ENCODE measurements at regions not wholly inside any gene's neighbourhood (a gene's known extent, or its start where the extent isn't known, plus 50 kb on each side); places are given as distances from the start of the nearest gene placed in this dataset.

GRCh38 chrX:125694171-125694570 lies 374.5 kb downstream of the TEX13C start:
- no peak for DNase-seq (ENCODE audit: low read depth)
- no peak overlapping the region for H3K4me3 ChIP-seq (ENCODE audit: low read depth, low read length)
- TF ChIP-seq, protein P1, sequence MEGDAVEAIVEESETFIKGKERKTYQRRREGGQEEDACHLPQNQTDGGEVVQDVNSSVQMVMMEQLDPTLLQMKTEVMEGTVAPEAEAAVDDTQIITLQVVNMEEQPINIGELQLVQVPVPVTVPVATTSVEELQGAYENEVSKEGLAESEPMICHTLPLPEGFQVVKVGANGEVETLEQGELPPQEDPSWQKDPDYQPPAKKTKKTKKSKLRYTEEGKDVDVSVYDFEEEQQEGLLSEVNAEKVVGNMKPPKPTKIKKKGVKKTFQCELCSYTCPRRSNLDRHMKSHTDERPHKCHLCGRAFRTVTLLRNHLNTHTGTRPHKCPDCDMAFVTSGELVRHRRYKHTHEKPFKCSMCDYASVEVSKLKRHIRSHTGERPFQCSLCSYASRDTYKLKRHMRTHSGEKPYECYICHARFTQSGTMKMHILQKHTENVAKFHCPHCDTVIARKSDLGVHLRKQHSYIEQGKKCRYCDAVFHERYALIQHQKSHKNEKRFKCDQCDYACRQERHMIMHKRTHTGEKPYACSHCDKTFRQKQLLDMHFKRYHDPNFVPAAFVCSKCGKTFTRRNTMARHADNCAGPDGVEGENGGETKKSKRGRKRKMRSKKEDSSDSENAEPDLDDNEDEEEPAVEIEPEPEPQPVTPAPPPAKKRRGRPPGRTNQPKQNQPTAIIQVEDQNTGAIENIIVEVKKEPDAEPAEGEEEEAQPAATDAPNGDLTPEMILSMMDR (IDR thresholded peaks at IDR 0.05; ENCODE audit: insufficient read depth, low read length), result no peak

GRCh38 chrX:125709074-125709473 lies 389.4 kb downstream of the TEX13C start:
- no peak overlapping the region for H3K4me3 ChIP-seq (ENCODE audit: low read depth, low read length)
- no peak for DNase-seq (ENCODE audit: low read depth)
- TF ChIP-seq, protein P1 (IDR thresholded peaks at IDR 0.05; ENCODE audit: insufficient read depth, low read length), result no peak

DNA sequence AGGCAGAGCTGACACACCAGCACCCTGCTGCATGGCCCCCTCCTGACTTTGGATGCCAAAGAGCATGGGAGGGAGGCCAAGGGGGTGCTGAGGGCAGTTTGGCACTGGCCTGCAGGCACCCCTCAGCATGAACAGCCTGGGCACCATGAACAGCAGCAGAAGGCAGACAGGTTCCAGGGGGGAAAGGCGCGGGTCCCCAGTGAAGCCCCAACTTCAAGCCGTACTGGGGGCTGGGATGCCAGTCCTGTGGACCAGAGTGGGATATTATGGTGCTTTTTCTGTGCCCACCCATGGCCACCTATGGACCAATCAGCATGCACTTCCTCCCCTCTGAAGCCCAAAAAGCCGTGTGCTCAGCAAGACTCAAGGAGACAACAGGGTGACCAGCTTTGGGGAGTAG lies 389.9 kb downstream of the TEX13C start:
- no peak for DNase-seq (ENCODE audit: low read depth)
- H3K4me3 ChIP-seq (ENCODE audit: low read depth, low read length), result no peak overlapping the region
- TF ChIP-seq, protein P1 (IDR thresholded peaks at IDR 0.05; ENCODE audit: insufficient read depth, low read length), result no peak

DNA sequence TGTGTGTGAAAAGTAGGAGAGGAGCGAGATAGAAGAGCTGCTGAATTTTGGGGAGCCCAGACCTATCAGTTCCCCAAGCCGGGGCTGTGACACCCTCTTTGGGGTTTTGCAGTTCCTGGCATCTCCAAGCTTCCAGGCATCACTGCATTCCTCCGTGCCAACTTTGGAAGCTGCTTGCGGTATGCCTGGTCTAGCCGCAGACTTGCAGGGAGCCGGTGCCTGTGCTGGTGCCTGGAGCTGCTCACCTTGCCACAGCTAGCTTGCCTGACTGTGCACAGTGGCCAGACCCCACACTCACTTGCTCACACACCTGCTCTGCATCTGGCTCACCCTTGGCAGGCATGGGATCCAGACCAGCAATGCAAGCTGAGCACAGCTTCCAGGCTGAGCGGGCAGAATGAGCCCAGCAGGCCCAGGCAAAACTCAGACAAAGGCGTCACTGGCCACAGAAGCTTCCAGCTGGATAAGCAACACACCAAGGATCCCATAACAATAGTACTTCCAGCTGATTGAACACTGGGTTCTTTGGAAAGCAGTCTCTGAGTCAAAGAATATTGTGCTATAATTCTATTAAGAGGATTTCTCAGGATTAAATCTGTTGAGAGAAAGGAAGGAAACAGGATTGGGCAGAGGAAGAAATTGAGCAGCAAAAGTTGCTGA lies 390.9 kb downstream of the TEX13C start:
- no peak for DNase-seq (ENCODE audit: low read depth)
- no peak overlapping the region for H3K4me3 ChIP-seq (ENCODE audit: low read depth, low read length)
- TF ChIP-seq, protein P1 (IDR thresholded peaks at IDR 0.05; ENCODE audit: insufficient read depth, low read length), result no peak

GRCh38 chrX:125711103-125711502 lies 391.4 kb downstream of the TEX13C start:
- no peak overlapping the region for H3K4me3 ChIP-seq (ENCODE audit: low read depth, low read length)
- DNase-seq (ENCODE audit: low read depth), result no peak
- TF ChIP-seq, protein P1 (IDR thresholded peaks at IDR 0.05; ENCODE audit: insufficient read depth, low read length), result no peak

- no peak for DNase-seq (ENCODE audit: low read depth)
- no peak overlapping the region for H3K4me3 ChIP-seq (ENCODE audit: low read depth, low read length)
- TF ChIP-seq, protein P1 (IDR thresholded peaks at IDR 0.05; ENCODE audit: insufficient read depth, low read length), result no peak
Observed at GRCh38 chrX:125713633-125714032, 394.0 kb downstream of the TEX13C start.

- no peak overlapping the region for H3K4me3 ChIP-seq (ENCODE audit: low read depth, low read length)
- TF ChIP-seq, protein P1 (IDR thresholded peaks at IDR 0.05; ENCODE audit: insufficient read depth, low read length), result no peak
- no peak for DNase-seq (ENCODE audit: low read depth)
Observed at GRCh38 chrX:125727117-125727516, 407.4 kb downstream of the TEX13C start.

Measured in fibroblast of the aortic adventitia (primary cell).